ENCODE measurements at regions not wholly inside any gene's neighbourhood (a gene's known extent, or its start where the extent isn't known, plus 50 kb on each side); places are given as distances from the start of the nearest gene placed in this dataset.

- TF ChIP-seq, protein P1, sequence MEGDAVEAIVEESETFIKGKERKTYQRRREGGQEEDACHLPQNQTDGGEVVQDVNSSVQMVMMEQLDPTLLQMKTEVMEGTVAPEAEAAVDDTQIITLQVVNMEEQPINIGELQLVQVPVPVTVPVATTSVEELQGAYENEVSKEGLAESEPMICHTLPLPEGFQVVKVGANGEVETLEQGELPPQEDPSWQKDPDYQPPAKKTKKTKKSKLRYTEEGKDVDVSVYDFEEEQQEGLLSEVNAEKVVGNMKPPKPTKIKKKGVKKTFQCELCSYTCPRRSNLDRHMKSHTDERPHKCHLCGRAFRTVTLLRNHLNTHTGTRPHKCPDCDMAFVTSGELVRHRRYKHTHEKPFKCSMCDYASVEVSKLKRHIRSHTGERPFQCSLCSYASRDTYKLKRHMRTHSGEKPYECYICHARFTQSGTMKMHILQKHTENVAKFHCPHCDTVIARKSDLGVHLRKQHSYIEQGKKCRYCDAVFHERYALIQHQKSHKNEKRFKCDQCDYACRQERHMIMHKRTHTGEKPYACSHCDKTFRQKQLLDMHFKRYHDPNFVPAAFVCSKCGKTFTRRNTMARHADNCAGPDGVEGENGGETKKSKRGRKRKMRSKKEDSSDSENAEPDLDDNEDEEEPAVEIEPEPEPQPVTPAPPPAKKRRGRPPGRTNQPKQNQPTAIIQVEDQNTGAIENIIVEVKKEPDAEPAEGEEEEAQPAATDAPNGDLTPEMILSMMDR (IDR thresholded peaks at IDR 0.05), result no peak
- no peak for TF ChIP-seq POLR2A (IDR thresholded peaks at IDR 0.05)
These were observed 166.4 kb upstream of the COBL start for GRCh38 chr7:51482976-51483375.

DNA sequence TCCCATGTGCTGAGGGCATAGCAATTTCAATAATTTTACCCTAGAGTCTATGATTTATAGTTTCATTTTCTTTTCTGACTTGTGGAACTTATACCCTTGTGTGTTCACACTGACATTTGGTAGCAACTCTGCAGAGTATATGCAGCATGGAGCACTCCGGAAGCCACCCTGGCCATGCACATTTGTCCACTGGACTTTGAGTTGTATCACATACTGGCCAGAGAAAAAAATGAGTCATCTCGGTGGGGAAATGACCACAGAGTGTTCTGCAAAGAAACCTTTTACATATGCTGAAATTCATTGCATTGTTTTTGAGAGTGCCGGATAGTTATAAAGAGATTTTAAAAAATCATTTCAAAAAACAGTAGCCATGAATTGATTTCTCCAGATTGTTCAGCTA is 164.8 kb upstream of the COBL start:
- ATAC-seq (no peak), DNase-seq (no peak)
- WGBS, 2 donors, result 69 to 76% methylated on average over 3 of the region's 3 CpGs
- Histone ChIP-seq H3K27me3 (no peaks in the 10 kb centered on the region), H3K4me3 (no peak overlapping the region), H3K27ac (no peak overlapping the region), H3K9me3 (no peaks in the 10 kb centered on the region), H3K4me1 (no peaks in the 10 kb centered on the region), H3K36me3 (replicated peaks in 1 of 2; ENCODE audit: insufficient read depth in 1 of 2, low read depth in 2 of 2) (no peaks in the 10 kb centered on the region)
- TF ChIP-seq POLR2A (IDR thresholded peaks at IDR 0.05), result no peak
- TF ChIP-seq, protein P1 (IDR thresholded peaks at IDR 0.05), result no peak
- intact Hi-C loops (cut with DNase I), result no loop called here

More at GRCh38 chr7:51482976-51483375, 166.4 kb upstream of the COBL start:
- Histone ChIP-seq H3K27ac (no peak overlapping the region), H3K4me1 (no peaks in the 10 kb centered on the region), H3K4me3 (no peak overlapping the region), H3K9me3 (no peaks in the 10 kb centered on the region), H3K36me3 (replicated peaks in 1 of 2; ENCODE audit: insufficient read depth in 1 of 2, low read depth in 2 of 2) (no peaks in the 10 kb centered on the region), H3K27me3 (no peaks in the 10 kb centered on the region)
- DNase-seq, result no peak
- 56 to 59% methylated on average over 2 of the region's 2 CpGs for WGBS, 2 donors
- intact Hi-C loops (cut with DNase I), result no loop called here
- ATAC-seq, result no peak

GRCh38 chr7:51477819-51478218 is 161.2 kb upstream of the COBL start:
- DNase-seq (no peak), ATAC-seq (no peak)
- 85 to 94% methylated on average over 17 of the region's 17 CpGs for WGBS, 2 donors
- H3K4me1 ChIP-seq, result no peaks in the 10 kb centered on the region
- TF ChIP-seq, protein P1 (IDR thresholded peaks at IDR 0.05), result no peak
- no peak for TF ChIP-seq POLR2A (IDR thresholded peaks at IDR 0.05)
- H3K36me3 ChIP-seq (replicated peaks in 1 of 2; ENCODE audit: insufficient read depth in 1 of 2, low read depth in 2 of 2), result no peaks in the 10 kb centered on the region
- intact Hi-C loops (cut with DNase I), result no loop called here
- no peak overlapping the region for H3K4me3 ChIP-seq
- H3K27me3 ChIP-seq, result no peaks in the 10 kb centered on the region
- no peaks in the 10 kb centered on the region for H3K9me3 ChIP-seq
- no peak overlapping the region for H3K27ac ChIP-seq

GRCh38 chr7:51477323-51477722 is 160.7 kb upstream of the COBL start:
- H3K36me3 ChIP-seq (replicated peaks in 1 of 2; ENCODE audit: insufficient read depth in 1 of 2, low read depth in 2 of 2), result no peaks in the 10 kb centered on the region
- intact Hi-C loops (cut with DNase I), result no loop called here
- no peaks in the 10 kb centered on the region for H3K27me3 ChIP-seq
- no peaks in the 10 kb centered on the region for H3K4me1 ChIP-seq
- H3K27ac ChIP-seq, result no peak overlapping the region
- TF ChIP-seq, protein P1 (IDR thresholded peaks at IDR 0.05), result no peak
- TF ChIP-seq POLR2A (IDR thresholded peaks at IDR 0.05), result no peak
- no peaks in the 10 kb centered on the region for H3K9me3 ChIP-seq
- DNase-seq, result no peak
- ATAC-seq, result no peak
- 68 to 71% methylated on average over 7 to 8 of the region's 8 CpGs for WGBS, 2 donors
- no peak overlapping the region for H3K4me3 ChIP-seq

DNA sequence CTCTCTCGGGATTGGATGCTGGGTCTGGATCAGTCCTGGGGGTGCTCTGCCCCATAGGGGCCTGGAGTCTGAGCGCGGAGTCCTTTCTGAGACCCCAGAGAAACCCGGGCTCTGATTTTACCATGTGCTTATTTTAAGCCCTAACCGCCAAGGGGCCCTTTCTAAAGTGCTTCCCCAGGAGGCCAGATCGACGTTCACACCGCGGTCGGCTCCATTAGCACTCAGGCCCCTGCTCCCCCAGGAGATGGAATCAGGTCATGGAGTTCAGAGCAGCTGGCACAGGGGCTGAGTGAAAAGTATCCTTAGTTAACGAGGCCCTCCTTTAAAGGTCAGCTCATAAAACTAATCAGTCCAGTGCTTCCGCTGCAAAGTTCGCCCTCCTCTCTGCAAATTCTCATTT is 159.4 kb upstream of the COBL start:
- Histone ChIP-seq H3K4me1 (peaks cover 6% of the 10 kb centered on the region), H3K27me3 (no peaks in the 10 kb centered on the region), H3K36me3 (replicated peaks in 1 of 2; ENCODE audit: insufficient read depth in 1 of 2, low read depth in 2 of 2) (no peaks in the 10 kb centered on the region), H3K4me3 (no peak overlapping the region), H3K9me3 (no peaks in the 10 kb centered on the region), H3K27ac (no peak overlapping the region)
- TF ChIP-seq, protein P1 (IDR thresholded peaks at IDR 0.05), result no peak
- no peak for TF ChIP-seq POLR2A (IDR thresholded peaks at IDR 0.05)
- WGBS, 2 donors, result 78 to 83% methylated on average over 10 to 13 of the region's 13 CpGs
- DNase-seq (no peak), ATAC-seq (no peak)
- intact Hi-C loops (cut with DNase I), result no loop called here

Measured in body of pancreas (tissue), 4 donors.